Endothelial cell of umbilical vein (primary cell): ENCODE measurements at regions not wholly inside any gene's neighbourhood (a gene's known extent, or its start where the extent isn't known, plus 50 kb on each side); places are given as distances from the start of the nearest gene placed in this dataset.

Source experiments
- BruUV-seq: library from RNA; stranded (reverse); fragments of 400-500 nt; replicated peaks from 2 replicates; lab custom pipeline; 2021; lab: Mats Ljungman, UMichigan
- CTCF ChIA-PET: fragments of 300-600, 350-600 bp; sonication (Branson Sonifier 250); formaldehyde crosslinking; loops from one replicate; lab custom pipeline; 2021; ENCODE audit warnings: antibody characterized with exemption, inconsistent platforms; lab: Charles Lee
- POLR2A ChIA-PET: fragments of 300-600, 350-600 bp; sonication (Branson Sonifier 250); formaldehyde crosslinking; loops from one replicate; lab custom pipeline; 2021; ENCODE audit warnings: antibody characterized with exemption, inconsistent platforms; lab: Charles Lee
- DNase-seq: peaks from one replicate; pipeline ENCODE4 v3.0.0-alpha.2; 2011; ENCODE audit warnings: low read depth, low spot score
- FAIRE-seq: peaks from 2 replicates; lab custom pipeline; 2011; peaks lifted over from hg19 to GRCh38; lab: Jason Lieb, UNC
- H2AFZ ChIP-seq: 2 replicates; pipeline ENCODE4 v1.6.0; 2012; ENCODE audit warnings: low read depth, low read length, control low read depth, inconsistent platforms
- H3K27ac ChIP-seq: 2 replicates; pipeline ENCODE4 v1.5.1; 2011; ENCODE audit warnings: low read depth, mild to moderate bottlenecking, control low read depth, low read length, moderate library complexity; ENCODE audit not compliant: insufficient read depth
- H3K27me3 ChIP-seq, 2 experiments: 2 replicates each; pipeline versions ENCODE4 v1.6.0 to v1.6.1; 2011; ENCODE audit warnings: low read length in 2 of 2, mixed read lengths in 1 of 2; ENCODE audit not compliant: control insufficient read depth in 2 of 2, insufficient read depth in 2 of 2
- H3K36me3 ChIP-seq, 2 experiments: 2 replicates in 1 of 2; 3 replicates in 1 of 2; pipeline ENCODE4 v1.5.1; 2011; ENCODE audit warnings: low read length in 2 of 2, mild to moderate bottlenecking in 1 of 2, moderate library complexity in 1 of 2; ENCODE audit not compliant: control insufficient read depth in 2 of 2, insufficient read depth in 2 of 2; ENCODE audit errors: extremely low read depth in 1 of 2
- H3K4me1 ChIP-seq: 3 replicates; pipeline ENCODE4 v1.5.1; 2011; ENCODE audit warnings: mild to moderate bottlenecking, low read length; ENCODE audit not compliant: control insufficient read depth, insufficient read depth; ENCODE audit errors: extremely low read depth
- H3K4me2 ChIP-seq: 2 replicates; pipeline ENCODE4 v1.6.1; 2011; ENCODE audit warnings: low read length, control low read depth, mixed read lengths; ENCODE audit not compliant: insufficient read depth
- H3K4me3 ChIP-seq, 3 experiments: fragments of 200-600 bp in 1 of 3; sonication (generic), shearing (Covaris generic) in 1 of 3; replicated peaks in 1 of 3; 2 replicates each; pipeline ENCODE4 v1.5.1; 2011 to 2016; ENCODE audit warnings: control low read depth in 3 of 3, low read length in 3 of 3, mild to moderate bottlenecking in 2 of 3, inconsistent platforms in 1 of 3, low read depth in 1 of 3, moderate library complexity in 1 of 3; ENCODE audit not compliant: insufficient read depth in 1 of 3
- H3K79me2 ChIP-seq: 2 replicates; pipeline ENCODE4 v1.6.0; 2012; ENCODE audit warnings: low read length, inconsistent platforms; ENCODE audit not compliant: control insufficient read depth, insufficient read depth
- H3K9ac ChIP-seq: replicated peaks from 2 replicates; pipeline ENCODE3; 2011; ENCODE audit warnings: low read length, control low read depth; ENCODE audit not compliant: insufficient read depth; ENCODE audit errors: extremely low read depth
- H3K9me1 ChIP-seq: replicated peaks from 3 replicates; pipeline ENCODE4 v1.6.0; 2011; ENCODE audit warnings: mild to moderate bottlenecking, low read length; ENCODE audit not compliant: control insufficient read depth, insufficient read depth; ENCODE audit errors: extremely low read depth
- H3K9me3 ChIP-seq: replicated peaks from 2 replicates; pipeline ENCODE4 v1.5.1; 2012; ENCODE audit warnings: low read length, inconsistent platforms; ENCODE audit not compliant: control insufficient read depth, insufficient read depth
- H4K20me1 ChIP-seq: replicated peaks from 2 replicates; pipeline ENCODE3; 2011; ENCODE audit warnings: mild to moderate bottlenecking, low read length; ENCODE audit not compliant: control insufficient read depth, insufficient read depth; ENCODE audit errors: extremely low read depth
- EZH2 ChIP-seq: IDR thresholded peaks from 2 replicates; pipeline ENCODE4 v1.6.1; 2012; ENCODE audit warnings: borderline replicate concordance, low read depth, mild to moderate bottlenecking, moderate library complexity, low read length, inconsistent platforms; ENCODE audit not compliant: severe bottlenecking
- FOS ChIP-seq: IDR thresholded peaks from 2 replicates; pipeline ENCODE4 v1.6.1; 2011; ENCODE audit warnings: mild to moderate bottlenecking, low read length, moderate library complexity, borderline replicate concordance; ENCODE audit not compliant: insufficient read depth
- GATA2 ChIP-seq: IDR thresholded peaks from 2 replicates; pipeline ENCODE4 v1.7.0; 2011; ENCODE audit warnings: low read depth, mild to moderate bottlenecking, moderate library complexity, mixed read lengths, low read length; ENCODE audit not compliant: insufficient read length, insufficient read depth
- JUN ChIP-seq: IDR thresholded peaks from 2 replicates; pipeline ENCODE4 v1.6.1; 2011; ENCODE audit warnings: borderline replicate concordance, low read depth; ENCODE audit not compliant: insufficient read length, insufficient read depth
- MYC ChIP-seq: IDR thresholded peaks from one replicate; pipeline ENCODE4 v1.6.1; 2011; ENCODE audit warnings: mild to moderate bottlenecking, low read depth, low read length
- POLR2A ChIP-seq: IDR thresholded peaks from 2 replicates; pipeline ENCODE4 v1.6.1; 2012; ENCODE audit warnings: low read depth, mild to moderate bottlenecking, control low read depth, low read length
- POLR2AphosphoS5 ChIP-seq: IDR thresholded peaks from 2 replicates; pipeline ENCODE4 v1.6.1; 2012; ENCODE audit warnings: low read depth, mild to moderate bottlenecking, control low read depth, low read length, moderate library complexity; ENCODE audit not compliant: insufficient read depth
- dilution Hi-C: fragments of 300-500 bp; cut with MboI; formaldehyde crosslinking; loops from one replicate; pipeline ENCODE4 v1.15.0; 2019; ENCODE audit warnings: low sequenced_read_pairs; ENCODE audit not compliant: extremely low pct_ligation_motif_present
- intact Hi-C: fragments of 100-400 bp; cut with micrococcal nuclease; formaldehyde crosslinking; loops from one replicate; pipeline ENCODE4 v1.10.0; 2022
- TF ChIP-seq, protein P1 (sequence below), 2 donors: IDR thresholded peaks; 1 replicate in 1 of 2; 2 replicates in 1 of 2; pipeline ENCODE4 v1.5.1; 2011; ENCODE audit warnings: low read length in 2 of 2, mild to moderate bottlenecking in 2 of 2, moderate library complexity in 2 of 2, control low read depth in 1 of 2, inconsistent platforms in 1 of 2, low read depth in 1 of 2; ENCODE audit not compliant: insufficient read depth in 1 of 2; ENCODE audit errors: extremely low read depth in 1 of 2
- TF ChIP-seq, protein P2 (sequence below): IDR thresholded peaks from 2 replicates; pipeline ENCODE4 v1.6.1; 2011; ENCODE audit not compliant: insufficient read depth, insufficient read length

DNA sequence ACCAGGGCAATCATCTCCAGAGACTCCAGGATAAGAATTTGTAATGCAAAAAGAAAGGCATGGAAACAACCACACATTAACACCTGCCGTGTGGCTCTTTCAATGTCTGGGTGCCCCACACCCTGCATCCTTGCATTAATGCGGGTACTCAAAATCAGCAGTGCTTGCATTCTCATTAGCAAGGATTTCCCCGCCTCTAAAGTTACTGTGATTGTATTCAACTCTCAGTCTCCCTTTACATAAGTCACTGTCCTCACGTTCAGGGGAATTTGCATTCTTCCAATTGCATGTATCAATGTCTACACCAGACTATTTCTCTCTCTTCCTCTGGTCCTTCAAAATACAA lies 324.3 kb downstream of the FOXL1 start:
- dilution Hi-C loops (no loop called here), intact Hi-C loops (no loop called here)
- no peak for FAIRE-seq
- no peaks in the 10 kb centered on the region for H4K20me1 ChIP-seq
- H3K9me1 ChIP-seq: no peaks in the 10 kb centered on the region
- no peaks in the 10 kb centered on the region for H3K27me3 ChIP-seq
- BruUV-seq: no TSS peak
- POLR2A ChIA-PET: no interaction called here
- CTCF ChIA-PET: no interaction called here
- no peaks in the 10 kb centered on the region for H3K36me3 ChIP-seq
- peaks cover 24% of the 10 kb centered on the region for H3K4me1 ChIP-seq
- H3K4me2 ChIP-seq: no peak overlapping the region
- H3K9ac ChIP-seq: no peak overlapping the region
- no peak overlapping the region for H3K4me3 ChIP-seq
- DNase-seq: no peak
- TF ChIP-seq EZH2: no peak
- no peak for TF ChIP-seq POLR2A
- TF ChIP-seq MYC: no peak
- TF ChIP-seq FOS: no peak
- TF ChIP-seq GATA2: no peak
- TF ChIP-seq, protein P1, sequence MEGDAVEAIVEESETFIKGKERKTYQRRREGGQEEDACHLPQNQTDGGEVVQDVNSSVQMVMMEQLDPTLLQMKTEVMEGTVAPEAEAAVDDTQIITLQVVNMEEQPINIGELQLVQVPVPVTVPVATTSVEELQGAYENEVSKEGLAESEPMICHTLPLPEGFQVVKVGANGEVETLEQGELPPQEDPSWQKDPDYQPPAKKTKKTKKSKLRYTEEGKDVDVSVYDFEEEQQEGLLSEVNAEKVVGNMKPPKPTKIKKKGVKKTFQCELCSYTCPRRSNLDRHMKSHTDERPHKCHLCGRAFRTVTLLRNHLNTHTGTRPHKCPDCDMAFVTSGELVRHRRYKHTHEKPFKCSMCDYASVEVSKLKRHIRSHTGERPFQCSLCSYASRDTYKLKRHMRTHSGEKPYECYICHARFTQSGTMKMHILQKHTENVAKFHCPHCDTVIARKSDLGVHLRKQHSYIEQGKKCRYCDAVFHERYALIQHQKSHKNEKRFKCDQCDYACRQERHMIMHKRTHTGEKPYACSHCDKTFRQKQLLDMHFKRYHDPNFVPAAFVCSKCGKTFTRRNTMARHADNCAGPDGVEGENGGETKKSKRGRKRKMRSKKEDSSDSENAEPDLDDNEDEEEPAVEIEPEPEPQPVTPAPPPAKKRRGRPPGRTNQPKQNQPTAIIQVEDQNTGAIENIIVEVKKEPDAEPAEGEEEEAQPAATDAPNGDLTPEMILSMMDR (IDR thresholded peaks at IDR 0.05; ENCODE audit: extremely low read depth in 1 of 2, insufficient read depth in 1 of 2, low read depth in 1 of 2, low read length in 2 of 2): no peak
- no peak for TF ChIP-seq POLR2AphosphoS5
- TF ChIP-seq JUN: no peak
- TF ChIP-seq, protein P2, sequence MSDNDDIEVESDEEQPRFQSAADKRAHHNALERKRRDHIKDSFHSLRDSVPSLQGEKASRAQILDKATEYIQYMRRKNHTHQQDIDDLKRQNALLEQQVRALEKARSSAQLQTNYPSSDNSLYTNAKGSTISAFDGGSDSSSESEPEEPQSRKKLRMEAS: no peak
- H2AFZ ChIP-seq: no peak overlapping the region
- no peak overlapping the region for H3K27ac ChIP-seq
- H3K9me3 ChIP-seq: no peaks in the 10 kb centered on the region
- no peaks in the 10 kb centered on the region for H3K79me2 ChIP-seq
